ENCODE measurements at regions not wholly inside any gene's neighbourhood (a gene's known extent, or its start where the extent isn't known, plus 50 kb on each side); places are given as distances from the start of the nearest gene placed in this dataset.

DNA sequence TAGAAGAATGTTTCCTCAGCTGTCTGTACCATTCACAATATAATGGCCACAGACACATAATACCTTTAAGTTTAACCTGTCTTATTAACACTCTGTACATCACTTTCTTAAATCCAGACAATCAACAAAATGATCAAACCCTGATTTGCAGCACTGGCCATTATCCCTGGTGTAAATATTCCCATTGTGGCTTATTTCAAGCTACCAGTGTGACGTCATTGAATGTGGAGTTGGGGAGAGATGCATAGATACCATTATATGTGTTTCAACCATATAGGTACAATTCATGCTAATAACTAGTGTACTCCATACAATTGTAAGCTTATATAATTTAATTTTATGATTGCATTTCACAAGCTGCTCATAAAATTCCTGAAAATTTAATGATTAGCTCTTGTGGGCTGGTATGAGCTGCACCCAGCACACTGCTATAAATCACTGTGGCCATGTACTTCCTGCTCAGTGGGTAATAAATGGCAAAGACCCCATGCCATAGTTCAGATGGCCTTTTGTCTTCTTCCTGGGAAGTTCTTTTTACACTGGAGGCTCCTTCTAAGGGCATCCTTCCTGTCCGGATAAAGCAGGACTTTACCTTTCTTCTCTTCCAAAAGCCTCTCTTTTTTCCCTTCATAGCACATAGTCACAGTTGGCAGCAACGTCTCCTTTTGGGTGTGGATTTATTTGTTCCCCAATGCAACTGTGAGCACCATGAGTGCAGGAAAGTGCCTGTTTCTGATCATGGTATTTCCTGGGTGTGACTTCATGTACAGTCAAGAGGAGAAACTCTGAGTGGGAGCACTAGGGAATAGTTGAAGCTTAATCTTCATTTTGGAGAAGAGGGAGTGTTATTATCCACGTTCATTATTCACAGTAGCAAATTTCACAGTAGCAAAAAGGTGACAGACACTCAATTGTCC is 87.8 kb downstream of the MIAT start (continued):
- TF ChIP-seq NANOG (IDR thresholded peaks at IDR 0.05; ENCODE audit: insufficient read depth, low read depth, low read length, poor library complexity, severe bottlenecking) (no peak), TBP (IDR thresholded peaks at IDR 0.05; ENCODE audit: low read depth, low read length) (no peak), BCL11A (IDR thresholded peaks at IDR 0.05; ENCODE audit: low read depth in 2 of 2, low read length in 2 of 2) (no peak), TCF12 (IDR thresholded peaks at IDR 0.05; ENCODE audit: low read depth, low read length) (no peak), KDM1A (IDR thresholded peaks at IDR 0.05; ENCODE audit: borderline replicate concordance, low read length) (no peak), CREB1 (IDR thresholded peaks at IDR 0.05) (no peak), MAFK (IDR thresholded peaks at IDR 0.05; ENCODE audit: low read depth, low read length) (no peak)

Data from H1 (cell line).